ENCODE measurements at regions not wholly inside any gene's neighbourhood (a gene's known extent, or its start where the extent isn't known, plus 50 kb on each side); places are given as distances from the start of the nearest gene placed in this dataset.
"Not testable (repeated sequence)": the region's sequence is repeated elsewhere in the genome, so short reads cannot be mapped to it uniquely, and the experiment has no call there.

DNA sequence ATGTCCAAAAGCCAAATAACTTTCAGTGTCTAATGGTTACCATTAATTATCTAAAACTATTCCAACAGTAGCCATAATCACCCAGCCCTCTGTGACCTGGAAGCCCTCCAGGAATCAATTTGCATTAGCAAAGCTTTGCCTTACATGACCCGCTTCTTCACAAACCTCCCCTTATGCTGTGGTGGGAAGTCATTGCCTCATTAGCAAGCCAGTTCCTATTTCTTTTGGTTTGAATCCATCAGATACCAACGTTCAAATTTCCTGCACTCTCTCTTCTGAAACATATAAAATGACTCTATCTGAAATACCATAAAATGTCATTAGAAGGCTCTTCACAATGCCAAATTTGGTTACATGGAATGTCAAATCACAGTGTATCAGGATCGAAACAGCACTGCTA lies 268.3 kb upstream of the PRKD1 start:
- Histone ChIP-seq H3K4me3 (ENCODE audit: insufficient read length, low read depth) (no peak overlapping the region), H3K9ac (ENCODE audit: insufficient read length, low read depth) (no peak overlapping the region), H3K9me3 (ENCODE audit: insufficient read depth, low read length) (no peaks in the 10 kb centered on the region), H3K27me3 (ENCODE audit: insufficient read depth, insufficient read length) (no peaks in the 10 kb centered on the region), H3K4me1 (ENCODE audit: insufficient read depth, insufficient read length) (no peaks in the 10 kb centered on the region), H3K36me3 (ENCODE audit: insufficient read depth, insufficient read length, low read length) (no peaks in the 10 kb centered on the region)
- TF ChIP-seq ZNF274 (IDR thresholded peaks at IDR 0.05; ENCODE audit: low read depth, low read length) (no peak), YY1 (IDR thresholded peaks at IDR 0.05; ENCODE audit: insufficient read depth, insufficient read length) (no peak), SUZ12 (IDR thresholded peaks at IDR 0.05; ENCODE audit: extremely low read depth, insufficient read depth, insufficient read length) (no peak)
- peak; percentile 13 for DNase-seq (ENCODE audit: low read depth, low spot score)

DNA sequence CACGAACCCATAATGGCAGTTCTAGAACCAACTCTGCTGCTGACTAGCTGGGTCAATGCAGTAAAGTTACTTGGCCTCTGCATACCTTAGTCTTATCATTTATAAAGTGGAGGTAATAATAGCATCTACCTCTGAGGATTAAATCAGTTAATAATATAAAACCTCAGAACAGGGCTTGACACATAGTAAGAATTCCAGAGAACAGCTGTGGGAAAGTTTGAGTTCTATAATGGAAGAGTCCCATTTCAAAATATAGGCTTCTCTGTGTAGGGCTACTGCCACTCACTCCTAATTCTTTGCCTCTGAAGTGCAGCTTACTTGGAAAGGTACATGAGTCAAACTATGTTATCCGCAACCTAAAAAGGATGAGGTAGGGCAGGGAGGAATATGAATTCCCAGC lies 269.2 kb upstream of the PRKD1 start:
- no peak for TF ChIP-seq ZNF274 (IDR thresholded peaks at IDR 0.05; ENCODE audit: low read depth, low read length)
- TF ChIP-seq SUZ12 (IDR thresholded peaks at IDR 0.05; ENCODE audit: extremely low read depth, insufficient read depth, insufficient read length): no peak
- TF ChIP-seq YY1 (IDR thresholded peaks at IDR 0.05; ENCODE audit: insufficient read depth, insufficient read length): no peak
- H3K9me3 ChIP-seq (ENCODE audit: insufficient read depth, low read length): no peaks in the 10 kb centered on the region

DNA sequence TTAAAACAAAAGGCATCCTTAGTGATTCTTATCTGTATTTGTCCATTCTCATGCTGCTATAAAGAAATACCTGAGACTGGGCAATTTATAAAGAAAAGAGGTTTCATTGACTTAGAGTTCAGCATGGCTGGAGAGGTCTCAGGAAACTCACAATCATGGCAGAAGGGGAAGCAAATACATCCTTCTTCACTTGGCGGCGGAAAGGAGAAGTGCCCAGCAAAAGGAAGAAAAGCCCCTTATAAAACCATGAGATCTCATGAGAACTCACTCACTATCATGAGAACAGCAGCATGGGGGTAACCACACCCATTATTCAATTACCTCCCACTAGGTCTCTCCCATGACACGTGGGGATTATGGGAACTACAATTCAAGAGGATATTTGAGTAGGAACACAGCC lies 271.1 kb upstream of the PRKD1 start:
- not testable (repeated sequence) for H3K36me3 ChIP-seq (ENCODE audit: insufficient read depth, insufficient read length, low read length); H3K4me1 ChIP-seq (ENCODE audit: insufficient read depth, insufficient read length); H3K27me3 ChIP-seq (ENCODE audit: insufficient read depth, insufficient read length); H3K9me3 ChIP-seq (ENCODE audit: insufficient read depth, low read length); H3K9ac ChIP-seq (ENCODE audit: insufficient read length, low read depth); DNase-seq (ENCODE audit: low read depth, low spot score); H3K4me3 ChIP-seq (ENCODE audit: insufficient read length, low read depth)

More for the DNA sequence above, 269.2 kb upstream of the PRKD1 start:
- H3K9ac ChIP-seq (ENCODE audit: insufficient read length, low read depth): no peak overlapping the region
- no peak for DNase-seq (ENCODE audit: low read depth, low spot score)
- H3K4me3 ChIP-seq (ENCODE audit: insufficient read length, low read depth): no peak overlapping the region
- no peaks in the 10 kb centered on the region for H3K27me3 ChIP-seq (ENCODE audit: insufficient read depth, insufficient read length)
- no peaks in the 10 kb centered on the region for H3K4me1 ChIP-seq (ENCODE audit: insufficient read depth, insufficient read length)
- no peaks in the 10 kb centered on the region for H3K36me3 ChIP-seq (ENCODE audit: insufficient read depth, insufficient read length, low read length)

DNA sequence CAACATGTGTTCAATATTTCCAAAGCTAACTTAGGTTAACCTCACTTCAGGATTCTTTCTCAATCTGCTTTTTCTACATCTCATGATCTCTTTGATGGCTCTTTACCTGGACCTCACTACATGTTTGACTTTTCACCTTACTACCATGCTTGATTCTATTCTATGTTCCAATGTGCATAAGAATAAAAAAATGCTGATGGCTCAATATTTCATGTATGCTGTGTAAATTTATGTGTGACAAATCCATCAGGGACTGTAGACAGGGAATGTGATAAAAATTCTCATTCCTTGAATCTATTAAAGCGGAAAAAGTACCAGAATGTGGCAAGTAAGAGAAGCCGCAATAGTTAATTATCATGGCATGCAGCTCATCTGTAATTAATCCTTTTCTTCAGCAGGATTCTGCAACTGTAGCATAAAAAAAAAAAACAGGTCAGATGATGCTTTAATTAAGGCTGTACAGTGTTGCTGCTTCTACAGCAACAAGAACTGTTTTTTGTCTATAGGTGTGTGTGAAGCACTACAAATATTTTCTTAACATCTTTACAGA lies 276.9 kb upstream of the PRKD1 start:
- no peaks in the 10 kb centered on the region for H3K4me1 ChIP-seq (ENCODE audit: insufficient read depth, insufficient read length)
- no peak for DNase-seq (ENCODE audit: low read depth, low spot score)
- no peaks in the 10 kb centered on the region for H3K36me3 ChIP-seq (ENCODE audit: insufficient read depth, insufficient read length, low read length)
- TF ChIP-seq ZNF274 (IDR thresholded peaks at IDR 0.05; ENCODE audit: low read depth, low read length) (no peak), YY1 (IDR thresholded peaks at IDR 0.05; ENCODE audit: insufficient read depth, insufficient read length) (no peak), SUZ12 (IDR thresholded peaks at IDR 0.05; ENCODE audit: extremely low read depth, insufficient read depth, insufficient read length) (no peak)
- no peaks in the 10 kb centered on the region for H3K27me3 ChIP-seq (ENCODE audit: insufficient read depth, insufficient read length)
- no peak overlapping the region for H3K9ac ChIP-seq (ENCODE audit: insufficient read length, low read depth)
- no peaks in the 10 kb centered on the region for H3K9me3 ChIP-seq (ENCODE audit: insufficient read depth, low read length)
- H3K4me3 ChIP-seq (ENCODE audit: insufficient read length, low read depth): no peak overlapping the region

DNA sequence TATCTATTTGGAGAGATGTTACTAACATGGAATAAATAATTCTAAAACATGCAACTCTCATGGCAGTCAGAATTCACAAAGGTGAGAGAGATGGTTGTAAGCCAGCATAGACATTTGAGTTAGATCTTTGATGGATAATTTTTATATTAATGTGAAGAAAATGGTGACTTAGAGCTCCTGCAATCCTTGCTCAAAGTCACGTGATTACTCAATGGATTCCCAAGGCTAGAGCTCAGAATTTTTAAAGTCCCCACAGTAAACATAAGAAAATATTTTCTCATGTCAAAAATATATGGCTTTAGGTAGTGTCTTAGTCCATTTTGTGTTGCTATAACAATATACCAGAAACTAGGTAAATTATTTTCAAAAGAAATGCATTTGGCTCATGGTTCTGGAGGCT lies 281.5 kb upstream of the PRKD1 start:
- Histone ChIP-seq H3K27me3 (ENCODE audit: insufficient read depth, insufficient read length) (no peaks in the 10 kb centered on the region), H3K4me1 (ENCODE audit: insufficient read depth, insufficient read length) (no peaks in the 10 kb centered on the region), H3K4me3 (ENCODE audit: insufficient read length, low read depth) (no peak overlapping the region), H3K36me3 (ENCODE audit: insufficient read depth, insufficient read length, low read length) (no peaks in the 10 kb centered on the region), H3K9ac (ENCODE audit: insufficient read length, low read depth) (no peak overlapping the region), H3K9me3 (ENCODE audit: insufficient read depth, low read length) (no peaks in the 10 kb centered on the region)
- TF ChIP-seq ZNF274 (IDR thresholded peaks at IDR 0.05; ENCODE audit: low read depth, low read length) (no peak), SUZ12 (IDR thresholded peaks at IDR 0.05; ENCODE audit: extremely low read depth, insufficient read depth, insufficient read length) (no peak), YY1 (IDR thresholded peaks at IDR 0.05; ENCODE audit: insufficient read depth, insufficient read length) (no peak)
- no peak for DNase-seq (ENCODE audit: low read depth, low spot score)

DNA sequence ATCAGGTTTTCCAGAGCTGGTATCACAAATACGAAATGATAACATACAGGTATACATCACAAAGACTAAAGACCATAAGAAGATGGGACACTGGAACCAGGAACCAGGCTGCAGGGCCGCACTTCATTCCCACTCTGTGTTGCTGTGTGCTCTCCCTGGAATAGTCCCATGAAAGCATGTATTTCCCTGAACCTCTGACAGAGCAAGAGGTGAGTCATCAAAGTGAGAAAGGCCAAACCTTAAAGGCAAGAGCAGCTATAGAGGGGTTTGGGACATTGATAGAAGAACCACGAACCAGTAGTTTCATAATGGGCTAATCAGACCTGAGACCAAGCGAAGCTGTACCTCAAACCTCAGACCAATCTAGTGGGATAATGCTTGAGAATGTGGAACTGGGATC lies 283.0 kb upstream of the PRKD1 start:
- DNase-seq (ENCODE audit: low read depth, low spot score): no peak
- Histone ChIP-seq H3K36me3 (ENCODE audit: insufficient read depth, insufficient read length, low read length) (no peaks in the 10 kb centered on the region), H3K9ac (ENCODE audit: insufficient read length, low read depth) (no peak overlapping the region), H3K27me3 (ENCODE audit: insufficient read depth, insufficient read length) (no peaks in the 10 kb centered on the region), H3K4me3 (ENCODE audit: insufficient read length, low read depth) (no peak overlapping the region), H3K4me1 (ENCODE audit: insufficient read depth, insufficient read length) (no peaks in the 10 kb centered on the region), H3K9me3 (ENCODE audit: insufficient read depth, low read length) (no peaks in the 10 kb centered on the region)
- TF ChIP-seq YY1 (IDR thresholded peaks at IDR 0.05; ENCODE audit: insufficient read depth, insufficient read length) (no peak), SUZ12 (IDR thresholded peaks at IDR 0.05; ENCODE audit: extremely low read depth, insufficient read depth, insufficient read length) (no peak), ZNF274 (IDR thresholded peaks at IDR 0.05; ENCODE audit: low read depth, low read length) (no peak)

DNA sequence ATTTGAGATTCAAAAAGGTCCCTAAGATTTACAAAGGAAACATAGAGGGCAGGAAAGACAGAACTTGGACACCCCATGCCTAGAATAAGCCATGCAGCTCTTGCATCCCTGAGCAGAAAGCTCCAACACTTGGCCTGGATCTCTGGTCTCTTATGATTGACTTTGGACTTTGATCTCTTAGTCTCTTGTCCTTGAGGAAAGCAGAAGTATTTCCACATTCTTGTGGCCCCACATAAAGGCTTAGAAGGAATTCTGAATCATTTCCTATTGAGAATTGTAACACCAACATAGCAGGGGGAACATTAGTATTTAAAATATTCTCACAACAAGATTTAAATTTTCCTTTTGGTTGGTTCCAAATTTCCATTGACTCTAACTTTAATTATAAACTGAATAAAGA lies 283.7 kb upstream of the PRKD1 start:
- no peaks in the 10 kb centered on the region for H3K36me3 ChIP-seq (ENCODE audit: insufficient read depth, insufficient read length, low read length)
- H3K27me3 ChIP-seq (ENCODE audit: insufficient read depth, insufficient read length): no peaks in the 10 kb centered on the region
- TF ChIP-seq YY1 (IDR thresholded peaks at IDR 0.05; ENCODE audit: insufficient read depth, insufficient read length) (no peak), ZNF274 (IDR thresholded peaks at IDR 0.05; ENCODE audit: low read depth, low read length) (no peak), SUZ12 (IDR thresholded peaks at IDR 0.05; ENCODE audit: extremely low read depth, insufficient read depth, insufficient read length) (no peak)
- no peak overlapping the region for H3K9ac ChIP-seq (ENCODE audit: insufficient read length, low read depth)
- DNase-seq (ENCODE audit: low read depth, low spot score): no peak
- no peaks in the 10 kb centered on the region for H3K9me3 ChIP-seq (ENCODE audit: insufficient read depth, low read length)
- no peak overlapping the region for H3K4me3 ChIP-seq (ENCODE audit: insufficient read length, low read depth)
- H3K4me1 ChIP-seq (ENCODE audit: insufficient read depth, insufficient read length): no peaks in the 10 kb centered on the region

DNA sequence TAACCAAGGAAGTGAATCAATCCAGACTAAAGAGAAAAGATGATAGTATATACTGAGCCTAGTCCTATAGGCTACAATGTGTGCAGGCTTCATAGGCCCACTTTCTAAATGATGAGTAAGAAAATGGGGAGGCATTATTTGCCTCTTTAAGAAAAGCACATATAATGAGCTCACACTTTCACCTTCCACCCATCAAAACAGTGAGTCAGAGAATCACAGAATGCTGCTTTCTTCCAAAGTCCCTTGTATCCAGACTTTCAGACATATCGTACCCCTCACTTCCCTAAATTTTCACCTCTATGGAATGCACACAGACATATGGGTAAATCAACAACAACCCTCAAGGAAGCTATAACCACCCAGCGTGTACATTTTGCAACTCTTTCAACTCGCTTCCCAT lies 286.4 kb upstream of the PRKD1 start:
- H3K4me3 ChIP-seq (ENCODE audit: insufficient read length, low read depth): no peak overlapping the region
- H3K9me3 ChIP-seq (ENCODE audit: insufficient read depth, low read length): no peaks in the 10 kb centered on the region
- no peak overlapping the region for H3K9ac ChIP-seq (ENCODE audit: insufficient read length, low read depth)
- H3K36me3 ChIP-seq (ENCODE audit: insufficient read depth, insufficient read length, low read length): no peaks in the 10 kb centered on the region
- no peak for DNase-seq (ENCODE audit: low read depth, low spot score)
- H3K27me3 ChIP-seq (ENCODE audit: insufficient read depth, insufficient read length): no peaks in the 10 kb centered on the region
- no peaks in the 10 kb centered on the region for H3K4me1 ChIP-seq (ENCODE audit: insufficient read depth, insufficient read length)
- TF ChIP-seq YY1 (IDR thresholded peaks at IDR 0.05; ENCODE audit: insufficient read depth, insufficient read length): no peak
- TF ChIP-seq ZNF274 (IDR thresholded peaks at IDR 0.05; ENCODE audit: low read depth, low read length): no peak
- no peak for TF ChIP-seq SUZ12 (IDR thresholded peaks at IDR 0.05; ENCODE audit: extremely low read depth, insufficient read depth, insufficient read length)

Data from NT2/D1 (cell line).